ENCODE measurements at regions not wholly inside any gene's neighbourhood (a gene's known extent, or its start where the extent isn't known, plus 50 kb on each side); places are given as distances from the start of the nearest gene placed in this dataset.

DNA sequence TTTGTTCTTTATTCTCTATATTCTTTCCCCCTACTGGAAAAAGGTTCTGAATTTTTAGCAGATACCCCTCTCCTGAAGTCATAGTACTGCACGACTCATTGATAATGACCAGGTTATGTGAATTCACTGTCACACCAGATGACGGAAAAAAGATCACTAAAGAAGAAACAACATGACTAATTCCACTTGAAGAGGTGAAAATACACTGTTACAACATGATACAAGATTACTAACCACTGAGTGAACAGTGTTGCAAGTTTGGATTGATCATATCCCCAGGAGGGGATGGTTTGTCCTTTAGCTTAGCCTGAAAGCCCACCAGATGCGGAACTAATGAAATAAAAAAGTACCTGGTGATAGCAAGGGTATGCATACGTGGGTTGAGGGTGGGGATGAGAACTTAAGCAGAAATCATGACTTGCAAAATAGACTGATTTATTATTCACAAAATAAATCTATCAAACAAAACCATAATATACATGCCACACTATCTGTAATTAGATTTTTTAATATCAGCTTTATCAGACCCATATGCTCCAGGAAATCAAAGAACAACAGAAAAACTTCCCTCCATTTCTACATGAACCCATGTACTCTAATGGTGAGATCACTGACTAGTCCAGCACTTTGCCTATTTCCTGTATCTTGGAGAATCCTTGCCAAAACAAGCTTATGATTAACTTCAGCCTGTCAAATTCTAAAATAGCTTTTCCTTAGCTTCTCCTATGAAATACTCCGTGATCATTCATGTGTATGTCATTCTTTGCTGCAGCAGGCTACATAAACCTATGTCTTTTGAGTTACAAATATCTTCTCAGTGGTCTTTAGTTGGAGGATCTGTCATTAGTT lies 257.4 kb upstream of the AGA start:
- DNase-seq: no peak

DNA sequence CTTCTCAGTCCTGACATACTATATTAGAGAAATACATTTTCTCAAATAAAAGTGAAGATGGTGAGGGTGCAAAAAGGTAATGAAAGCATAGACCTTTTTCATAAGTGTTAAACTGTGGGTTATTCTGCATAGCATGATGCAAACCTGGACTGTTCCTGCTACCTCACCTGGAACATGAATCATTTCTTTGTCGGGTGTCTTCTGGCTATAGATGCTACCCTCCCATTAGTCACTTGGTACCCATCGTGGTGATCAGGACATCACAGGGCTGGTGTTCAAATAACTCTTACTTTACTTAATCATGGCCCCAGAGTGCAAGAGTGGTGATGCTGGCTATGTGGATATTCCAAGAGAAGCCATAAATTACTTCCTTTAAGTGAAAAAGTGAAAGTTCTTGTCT lies 264.7 kb upstream of the AGA start:
- DNase-seq: no peak

DNA sequence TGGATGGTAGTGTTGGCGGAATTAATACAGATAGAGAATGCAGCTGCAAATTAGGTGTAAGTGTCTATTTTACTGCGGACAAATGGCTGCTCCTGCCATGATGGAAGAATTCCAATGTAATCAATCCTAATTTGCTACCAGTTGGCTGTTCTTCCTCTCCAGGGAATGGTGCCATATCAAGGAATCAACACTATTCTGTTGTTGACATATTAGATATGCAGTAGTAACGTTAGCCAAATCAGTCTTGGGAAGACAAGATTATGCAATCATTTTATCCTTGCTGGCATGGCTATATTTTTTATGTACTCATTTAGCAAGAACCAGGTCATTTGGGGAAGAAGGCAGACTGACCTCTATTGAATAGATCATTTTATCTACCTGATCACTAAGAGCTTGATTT lies 271.2 kb upstream of the AGA start:
- no peak for DNase-seq

DNA sequence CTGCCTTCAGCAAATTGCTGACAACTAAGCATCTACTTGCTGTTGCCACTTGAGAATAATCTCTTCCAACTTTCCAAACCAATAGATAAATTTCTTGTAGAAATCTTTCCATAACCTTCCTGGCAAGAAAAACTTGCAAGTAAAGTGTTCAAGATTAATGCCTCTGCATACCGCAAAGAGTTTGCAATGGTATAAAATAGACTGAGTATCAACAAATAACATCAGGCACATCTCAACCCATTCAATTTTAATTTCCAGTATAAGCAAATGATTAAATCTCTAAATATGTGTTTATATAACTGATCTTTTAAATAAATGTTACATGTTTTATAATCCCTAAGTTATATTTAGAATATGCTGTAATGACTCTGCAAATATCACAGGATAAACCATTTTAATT lies 275.2 kb upstream of the AGA start:
- no peak for DNase-seq

DNA sequence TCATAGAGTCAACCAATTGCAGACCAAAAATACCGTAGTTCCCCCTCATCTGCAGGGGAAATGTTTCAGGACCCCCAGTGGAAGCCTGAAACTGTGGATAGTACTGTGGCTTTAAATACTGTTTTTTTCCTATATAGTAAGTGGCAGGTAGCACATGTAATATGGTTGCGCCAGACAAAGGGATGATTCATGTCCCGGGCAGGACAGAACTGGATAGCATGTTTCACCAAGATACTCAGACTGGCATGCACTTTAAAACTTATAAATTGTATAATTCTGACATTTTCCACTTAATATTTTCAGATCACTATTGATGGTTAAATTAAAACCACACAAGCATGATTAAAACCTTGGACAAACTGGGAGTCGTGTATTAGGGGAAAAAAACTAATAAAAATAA lies 276.3 kb upstream of the AGA start:
- no peak for DNase-seq

DNA sequence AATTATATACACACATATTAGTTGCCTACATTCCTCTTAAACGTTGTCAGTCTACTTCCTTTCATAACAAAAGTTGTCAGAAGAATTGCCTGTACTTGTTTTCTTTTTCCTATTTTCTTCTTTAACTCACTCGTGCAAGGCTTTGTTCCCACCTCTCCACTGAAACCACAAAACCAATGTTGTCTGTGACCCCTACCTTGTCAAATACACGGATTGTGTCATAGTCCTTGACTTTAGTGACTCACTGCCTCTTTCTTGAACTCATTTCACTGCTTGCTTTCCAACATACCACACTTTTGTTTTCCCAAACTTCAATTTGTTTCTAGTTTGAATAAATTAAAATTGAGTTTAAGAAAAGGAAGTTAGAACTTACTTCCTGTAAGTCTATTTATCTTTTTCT lies 283.9 kb upstream of the AGA start:
- no peak for DNase-seq

DNA sequence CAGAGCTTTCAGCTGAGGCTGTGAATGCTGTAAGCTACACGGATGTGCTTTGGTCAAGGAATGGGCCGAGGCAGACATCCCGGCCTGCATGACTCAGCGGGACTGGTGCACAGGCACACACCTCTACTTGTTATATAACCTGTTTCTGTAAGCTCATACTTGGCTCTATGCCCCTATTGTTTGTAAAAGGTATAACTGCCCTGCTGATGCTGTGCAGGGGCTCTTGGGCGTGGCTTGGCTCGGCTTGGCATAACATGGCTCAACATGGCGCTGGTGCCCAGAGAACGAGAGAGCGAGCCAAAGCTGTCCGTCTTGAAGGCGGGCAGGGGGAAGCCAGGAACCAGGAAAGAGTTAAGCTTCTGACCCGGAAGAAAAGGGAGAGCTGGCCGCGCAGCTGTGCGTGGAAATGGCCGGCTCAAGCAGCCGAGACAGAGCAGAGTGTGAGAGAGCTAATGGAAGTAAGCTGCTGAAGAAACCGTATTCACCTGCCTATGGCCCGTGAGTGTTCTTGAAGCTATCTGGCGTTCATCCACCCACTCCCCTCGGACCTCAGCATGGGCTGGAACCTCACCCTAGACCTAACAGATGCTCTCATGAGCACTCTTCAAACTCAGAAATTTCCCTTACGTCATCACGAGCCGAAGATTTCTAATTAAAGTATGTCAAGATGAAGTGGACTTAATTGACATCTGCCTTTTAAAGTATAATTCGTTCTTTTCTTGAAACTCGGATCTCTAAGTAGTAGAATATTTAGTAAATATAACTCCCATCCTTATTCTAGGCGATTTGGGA lies 286.3 kb upstream of the AGA start:
- DNase-seq: no peak

DNA sequence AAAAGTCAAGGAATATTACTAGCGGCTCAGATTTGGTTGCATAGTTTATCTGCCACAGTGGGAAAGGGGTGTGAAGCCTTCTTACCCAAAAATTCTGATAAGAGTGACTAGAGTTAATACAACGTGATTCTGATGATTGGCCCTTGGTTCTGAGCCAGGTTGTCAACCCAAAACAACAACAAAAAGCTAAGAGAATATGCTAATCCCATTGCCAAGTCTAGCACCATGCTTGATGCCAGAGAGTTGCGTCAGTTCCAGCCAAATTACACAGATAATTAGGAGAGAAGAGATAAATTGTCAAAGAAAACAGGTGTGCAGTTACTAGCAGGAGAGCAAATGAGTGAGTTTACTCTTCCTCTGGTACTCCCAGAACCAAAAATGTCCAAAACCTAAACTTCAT lies 287.4 kb upstream of the AGA start:
- DNase-seq: no peak

DNA sequence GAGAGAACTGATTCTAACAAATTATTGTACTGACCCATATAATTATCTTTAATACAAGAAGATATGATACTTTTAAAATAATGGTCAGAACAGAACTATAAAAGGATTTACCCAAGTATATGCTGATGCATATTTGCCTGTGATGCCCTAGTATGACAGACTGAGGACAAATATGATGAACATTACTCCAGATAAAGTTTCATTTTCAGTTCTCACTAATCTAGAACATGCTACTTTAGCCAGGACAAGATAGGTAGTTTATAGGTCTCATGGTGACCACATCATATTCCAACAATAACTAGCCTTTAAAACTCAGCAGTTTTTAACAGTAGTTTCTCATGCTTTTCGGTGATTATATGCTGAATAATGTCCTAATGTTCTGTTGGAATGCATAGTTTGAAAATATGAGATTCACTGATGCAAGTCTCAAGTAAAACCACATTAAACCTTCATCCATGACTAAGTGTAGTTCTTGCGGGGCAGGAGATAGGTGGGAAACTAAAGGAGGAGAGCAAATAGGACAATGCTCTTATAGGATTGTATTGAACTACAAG lies 295.2 kb upstream of the AGA start:
- DNase-seq: no peak

DNA sequence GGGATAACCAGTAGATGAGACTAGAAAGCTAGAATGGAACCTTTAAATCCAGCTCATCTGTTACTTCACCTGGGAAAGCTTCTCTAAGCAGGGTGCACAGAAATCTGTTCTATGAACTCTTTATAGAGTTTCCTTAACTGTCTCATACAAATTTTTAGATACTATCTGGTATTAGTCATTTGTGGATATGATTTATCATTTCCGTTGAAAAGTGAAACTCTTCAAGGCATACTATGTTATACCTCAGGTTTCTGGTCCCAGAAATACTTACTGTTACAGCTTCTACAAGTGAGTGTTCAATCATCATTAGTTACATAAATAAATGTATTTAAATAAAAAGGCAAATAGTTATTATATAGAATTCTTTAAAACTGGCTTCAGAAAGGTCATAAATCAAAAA lies 298.3 kb upstream of the AGA start:
- no peak for DNase-seq

DNA sequence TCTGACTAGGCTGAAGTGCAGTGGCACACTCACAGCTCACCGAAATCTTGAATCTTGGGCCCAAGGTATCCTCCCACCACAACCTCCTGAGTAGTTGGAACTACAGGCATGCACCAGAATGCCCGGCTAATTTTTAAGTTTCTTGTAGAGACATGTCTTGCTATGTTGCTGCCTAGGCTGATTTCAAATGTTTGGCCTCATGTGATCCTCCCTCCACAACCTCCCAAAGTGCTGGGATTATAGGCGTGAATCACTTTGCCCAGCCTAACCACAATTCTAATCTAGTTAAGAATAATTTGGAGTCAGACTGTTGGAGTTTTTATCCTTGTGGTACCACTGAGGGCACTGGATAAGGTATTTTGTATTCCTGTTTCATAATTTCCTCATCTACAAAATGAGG lies 317.5 kb upstream of the AGA start:
- no peak for DNase-seq

DNA sequence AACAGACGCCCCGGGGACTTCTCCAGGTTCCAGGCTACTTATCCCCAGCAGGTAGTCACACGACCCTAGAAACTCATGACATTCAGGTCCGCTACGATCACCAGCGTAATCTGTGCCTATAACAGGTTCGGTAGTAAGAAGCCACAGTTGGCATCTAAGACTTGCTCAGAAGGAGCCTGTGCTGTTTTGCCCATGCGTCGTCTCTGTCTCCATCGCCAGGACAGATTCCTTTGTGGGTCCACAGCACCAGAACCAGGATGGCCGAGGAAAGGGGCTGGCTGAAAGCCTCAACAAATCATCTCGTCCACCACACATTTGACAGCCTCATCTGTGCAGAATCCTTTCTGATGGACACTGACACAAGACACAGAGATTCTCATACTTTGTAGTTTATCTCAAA lies 319.5 kb upstream of the AGA start:
- DNase-seq: no peak

DNA sequence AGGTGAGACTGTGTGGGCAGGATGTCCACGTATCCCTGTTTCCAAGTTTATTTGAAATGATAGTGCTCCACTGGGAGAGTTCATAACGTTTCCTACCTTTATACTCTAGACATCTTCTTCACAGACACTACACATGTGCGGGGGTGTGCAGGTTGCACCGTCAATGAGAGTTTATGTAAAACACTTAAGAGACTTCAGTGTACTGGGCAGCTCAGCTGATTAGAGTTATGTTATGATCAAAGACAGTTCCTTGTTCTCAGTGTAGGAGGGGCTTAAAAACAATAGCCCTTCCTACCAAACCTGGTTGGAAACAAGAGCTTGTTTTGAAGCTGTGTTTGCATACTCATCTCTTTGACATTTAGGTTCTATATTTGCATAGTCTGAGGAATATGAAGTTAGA lies 326.9 kb upstream of the AGA start:
- no peak for DNase-seq

DNA sequence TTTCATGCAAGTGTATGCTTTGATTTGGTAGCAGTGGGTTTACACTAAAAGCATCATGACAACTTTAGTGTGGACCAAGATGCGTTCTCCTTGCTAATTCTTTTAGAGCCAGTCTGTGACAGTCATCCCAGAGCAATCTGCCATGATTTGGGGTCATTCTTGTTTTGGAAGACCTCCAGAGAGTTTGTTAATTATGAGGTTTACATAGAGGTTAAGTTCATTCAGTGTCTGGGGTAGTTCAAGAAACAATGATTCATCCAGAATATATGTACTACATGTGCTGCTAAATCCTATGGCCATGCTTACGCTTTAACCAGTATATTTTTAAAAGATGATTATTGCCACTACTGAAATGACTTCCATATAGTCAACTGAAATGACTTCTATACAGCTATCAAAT lies 328.5 kb upstream of the AGA start:
- DNase-seq: no peak

DNA sequence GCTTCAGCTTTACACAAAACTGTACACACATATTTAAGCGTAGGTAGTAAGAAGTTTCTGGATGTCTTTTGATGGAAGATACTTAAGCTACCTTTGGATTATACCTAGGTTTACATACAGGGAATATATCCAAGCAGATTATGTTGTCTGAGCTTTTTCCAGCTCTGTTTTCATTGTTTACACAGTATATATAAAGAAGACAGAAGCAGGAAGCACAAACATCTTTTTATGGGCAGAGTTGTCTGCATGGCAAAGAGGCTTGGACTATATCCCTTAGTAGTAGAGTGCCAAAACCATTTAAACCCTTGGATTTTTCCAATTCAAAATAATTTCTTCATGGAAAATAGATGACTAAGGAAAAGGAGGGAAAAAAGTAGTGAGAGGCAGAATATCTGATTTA lies 329.4 kb upstream of the AGA start:
- no peak for DNase-seq

DNA sequence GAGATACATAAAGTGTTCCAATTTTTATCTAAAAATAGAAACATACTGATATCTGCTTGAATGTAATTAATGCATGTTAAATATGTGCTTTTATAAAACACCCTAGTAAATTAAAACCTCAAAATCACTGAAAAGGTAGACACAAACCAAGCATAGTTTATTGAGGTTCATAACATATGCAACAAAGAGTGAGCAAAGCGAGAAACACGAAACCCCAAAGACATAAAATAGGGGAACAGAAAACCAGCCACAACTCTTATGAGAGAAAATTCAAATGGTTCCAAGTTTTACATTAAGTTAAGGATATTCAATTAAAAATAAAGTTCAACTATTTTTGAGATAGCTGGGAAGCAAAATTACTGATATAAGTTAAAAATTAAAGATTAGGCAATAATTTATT lies 336.4 kb upstream of the AGA start:
- DNase-seq: no peak

DNA sequence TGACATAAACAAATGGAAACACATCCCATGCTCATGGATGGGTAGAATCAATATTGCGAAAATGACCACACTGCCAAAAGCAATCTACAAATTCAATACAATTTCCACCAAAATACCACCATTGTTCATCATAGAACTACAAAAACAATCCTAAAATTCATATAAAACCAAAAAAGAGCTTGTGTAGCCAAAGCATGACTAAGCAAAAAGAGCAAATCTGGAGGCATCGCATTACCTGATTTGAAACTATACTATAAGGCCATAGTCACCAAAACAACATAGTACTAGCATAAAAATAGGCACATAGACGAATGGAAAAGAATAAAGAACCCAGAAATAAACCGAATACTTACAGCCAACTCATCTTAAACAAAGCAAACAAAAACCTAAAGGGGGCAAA lies 342.8 kb upstream of the AGA start:
- no peak for DNase-seq

DNA sequence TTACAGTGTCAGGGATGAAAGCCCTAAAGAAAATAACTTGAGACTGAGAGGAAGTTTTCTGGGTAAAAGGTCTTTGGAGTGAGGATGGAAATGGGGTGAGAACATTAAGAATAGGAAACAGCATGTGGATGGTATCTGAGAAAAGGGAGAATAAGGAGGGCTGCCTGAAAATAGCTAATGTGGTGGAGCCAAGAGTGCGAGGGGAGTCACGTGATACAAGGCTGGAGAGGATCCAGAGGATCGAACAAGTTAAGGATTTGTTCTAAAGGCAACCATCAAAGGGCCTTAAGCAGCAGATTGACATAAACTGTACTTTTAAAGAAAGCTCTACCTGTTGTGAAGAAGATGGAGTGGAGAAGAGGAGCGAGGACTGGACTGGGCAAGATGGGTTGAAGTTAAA lies 347.4 kb upstream of the AGA start:
- no peak for DNase-seq

DNA sequence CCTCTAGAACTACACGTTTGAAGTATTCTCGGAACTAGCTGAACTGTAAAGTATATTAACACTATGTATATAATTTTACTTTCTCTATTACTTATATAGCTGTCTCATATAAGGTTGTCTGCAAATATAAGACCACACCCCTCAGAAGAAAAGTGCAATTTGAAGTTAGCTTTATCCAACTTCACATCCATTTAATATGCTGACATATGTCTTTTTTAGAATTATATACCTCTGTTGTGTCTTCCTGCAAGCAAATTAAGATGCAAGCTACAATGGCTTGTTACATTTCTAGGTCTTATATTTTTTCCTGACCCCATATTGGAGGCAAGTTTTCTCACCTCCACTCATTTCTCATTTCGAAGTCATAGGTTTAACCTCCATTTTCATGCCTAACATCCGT lies 349.0 kb upstream of the AGA start:
- no peak for DNase-seq

DNA sequence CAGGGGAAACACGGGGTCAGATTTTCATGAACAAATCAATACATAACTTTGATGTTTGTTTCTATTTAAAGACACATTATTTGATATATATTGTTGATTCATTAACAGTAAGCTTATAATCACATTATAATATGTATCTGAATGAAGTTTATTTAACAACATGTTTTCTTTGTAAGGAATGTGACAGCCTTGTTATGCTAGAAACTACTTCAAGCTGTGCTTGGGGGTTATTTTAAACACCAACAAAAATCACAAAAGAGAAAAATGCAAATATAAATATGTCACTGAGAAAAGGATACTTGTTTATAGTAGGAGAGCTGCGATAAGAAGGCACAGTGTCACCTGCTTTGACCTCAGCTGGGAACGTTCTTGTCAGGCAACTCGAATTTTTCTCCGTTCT lies 354.6 kb upstream of the AGA start:
- no peak for DNase-seq

DNA sequence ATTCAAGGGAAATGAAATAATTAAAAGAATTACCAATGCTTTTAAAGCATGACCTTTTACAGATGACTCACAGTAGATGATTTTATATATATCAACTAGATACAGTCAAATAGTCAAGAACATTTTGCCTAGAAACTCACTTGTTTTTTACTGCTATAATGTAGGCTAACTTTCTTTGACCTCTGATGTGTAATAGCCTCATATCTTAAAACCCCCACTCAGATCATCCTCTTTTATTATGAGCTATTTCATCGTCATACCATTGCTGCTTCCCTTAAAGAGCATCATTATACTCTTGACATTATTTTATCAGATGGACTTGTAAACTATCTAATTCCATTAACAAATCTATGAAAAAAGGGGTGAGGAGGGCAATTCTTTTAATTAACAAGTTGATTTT lies 355.9 kb upstream of the AGA start:
- no peak for DNase-seq

DNA sequence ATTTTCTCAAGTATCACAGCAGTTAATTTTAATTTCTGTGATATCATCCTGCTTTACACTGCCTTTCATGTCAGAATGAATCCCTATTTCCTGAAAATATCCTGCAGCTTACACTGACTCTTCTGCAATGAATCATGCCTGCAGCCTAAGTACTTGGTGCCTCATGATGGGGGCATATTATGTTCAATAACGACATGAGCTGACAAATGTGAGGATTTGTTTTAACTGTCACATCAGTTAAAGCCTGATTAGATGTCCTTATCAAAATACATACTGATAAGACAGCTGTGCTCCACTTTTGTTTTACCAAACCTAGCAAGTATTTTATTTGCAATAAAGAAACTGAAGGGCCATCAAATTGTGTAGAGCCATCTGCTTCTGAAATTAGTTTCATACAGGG lies 359.9 kb upstream of the AGA start:
- DNase-seq: peak in 1 of 2 experiments; percentile 8

DNA sequence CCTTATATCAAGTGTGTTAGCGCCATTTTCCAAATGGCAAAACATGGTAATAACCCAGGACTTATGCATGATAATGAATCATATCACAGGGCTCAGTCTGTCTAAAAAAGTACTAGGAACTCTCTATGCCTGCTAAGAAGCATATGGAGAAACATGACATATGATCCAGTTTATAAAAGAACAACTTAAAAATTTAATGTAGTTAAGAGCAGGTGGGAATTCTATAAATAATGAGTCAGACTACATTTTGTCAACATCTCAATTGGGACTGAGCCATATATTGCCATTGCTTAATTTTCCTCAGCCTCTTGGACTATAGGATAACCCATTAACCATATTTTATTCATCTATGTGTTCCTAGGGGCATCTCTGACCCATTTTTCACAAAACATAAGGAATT lies 360.4 kb upstream of the AGA start:
- peak in 1 of 2 experiments; percentile 8 for DNase-seq

DNA sequence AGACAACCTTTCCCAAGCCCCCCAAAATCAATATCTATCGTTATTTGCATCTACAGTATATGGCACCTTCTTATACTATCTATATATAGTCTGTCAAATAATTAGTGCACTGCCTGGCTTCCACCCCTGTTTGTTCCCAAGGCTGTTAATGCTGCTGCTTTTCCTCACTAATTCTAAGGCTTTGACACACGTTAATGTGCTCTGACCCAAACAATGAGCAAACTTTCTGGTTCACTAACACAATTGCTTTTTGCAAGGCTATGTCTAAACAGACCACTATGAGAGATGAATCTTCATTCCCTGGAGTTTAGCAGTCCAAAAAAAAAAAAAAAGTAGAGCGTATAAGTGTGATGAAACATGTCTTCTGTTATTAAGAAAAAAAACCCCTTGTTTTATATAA lies 360.9 kb upstream of the AGA start:
- no peak for DNase-seq

Data from NCI-H2081 (cell line).